PC-3 (cell line): ENCODE measurements at regions not wholly inside any gene's neighbourhood (a gene's known extent, or its start where the extent isn't known, plus 50 kb on each side); places are given as distances from the start of the nearest gene placed in this dataset.

Experiments used
- EZH2 ChIP-seq: fragments of 300-600 bp; sonication (generic); IDR thresholded peaks from one replicate; pipeline ENCODE4 v1.6.1; 2017; ENCODE audit warnings: antibody characterized with exemption, mild to moderate bottlenecking, low read length; ENCODE audit not compliant: unreplicated experiment
- EZH2phosphoT487 ChIP-seq: fragments of 300-600 bp; sonication (generic); IDR thresholded peaks from 2 replicates; pipeline ENCODE4 v1.6.1; 2018; ENCODE audit warnings: mild to moderate bottlenecking, antibody characterized with exemption, low read length, borderline replicate concordance
- TF ChIP-seq, protein P1 (sequence below): fragments of 300-600 bp; sonication (generic); conservative IDR thresholded peaks from 2 replicates; pipeline ENCODE4 v1.5.1; 2017; ENCODE audit warnings: antibody characterized with exemption, low read depth, mild to moderate bottlenecking, low read length

- TF ChIP-seq, protein P1, sequence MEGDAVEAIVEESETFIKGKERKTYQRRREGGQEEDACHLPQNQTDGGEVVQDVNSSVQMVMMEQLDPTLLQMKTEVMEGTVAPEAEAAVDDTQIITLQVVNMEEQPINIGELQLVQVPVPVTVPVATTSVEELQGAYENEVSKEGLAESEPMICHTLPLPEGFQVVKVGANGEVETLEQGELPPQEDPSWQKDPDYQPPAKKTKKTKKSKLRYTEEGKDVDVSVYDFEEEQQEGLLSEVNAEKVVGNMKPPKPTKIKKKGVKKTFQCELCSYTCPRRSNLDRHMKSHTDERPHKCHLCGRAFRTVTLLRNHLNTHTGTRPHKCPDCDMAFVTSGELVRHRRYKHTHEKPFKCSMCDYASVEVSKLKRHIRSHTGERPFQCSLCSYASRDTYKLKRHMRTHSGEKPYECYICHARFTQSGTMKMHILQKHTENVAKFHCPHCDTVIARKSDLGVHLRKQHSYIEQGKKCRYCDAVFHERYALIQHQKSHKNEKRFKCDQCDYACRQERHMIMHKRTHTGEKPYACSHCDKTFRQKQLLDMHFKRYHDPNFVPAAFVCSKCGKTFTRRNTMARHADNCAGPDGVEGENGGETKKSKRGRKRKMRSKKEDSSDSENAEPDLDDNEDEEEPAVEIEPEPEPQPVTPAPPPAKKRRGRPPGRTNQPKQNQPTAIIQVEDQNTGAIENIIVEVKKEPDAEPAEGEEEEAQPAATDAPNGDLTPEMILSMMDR = no peak
- TF ChIP-seq EZH2phosphoT487 (no peak), EZH2 (no peak)
Observed at GRCh38 chr2:58607448-58607847, 366.3 kb upstream of the FANCL start.
